ENCODE measurements at regions not wholly inside any gene's neighbourhood (a gene's known extent, or its start where the extent isn't known, plus 50 kb on each side); places are given as distances from the start of the nearest gene placed in this dataset.

GRCh38 chr13:30045916-30046704, 195.7 kb upstream of the UBL3 start:
- in situ Hi-C loops (cut with HindIII; ENCODE audit: low pct_ligation_motif_present, low sequenced_read_pairs) = no loop called here
- no peaks in the 10 kb centered on the region for H3K27me3 ChIP-seq (replicated peaks)
- DNase-seq = peak; percentile 85
- no peaks in the 10 kb centered on the region for H3K36me3 ChIP-seq (replicated peaks)
- no peak overlapping the region for H3K27ac ChIP-seq
- H3K4me3 ChIP-seq (ENCODE audit: low read depth, low read length) = no peak overlapping the region
- no peak for TF ChIP-seq CTCF (IDR thresholded peaks at IDR 0.05; ENCODE audit: low read depth, low read length, missing control alignments)

GRCh38 chr13:30044932-30045331, 194.5 kb upstream of the UBL3 start:
- H3K4me3 ChIP-seq (ENCODE audit: low read depth, low read length) = no peak overlapping the region
- H3K27ac ChIP-seq = no peak overlapping the region
- in situ Hi-C loops (cut with HindIII; ENCODE audit: low pct_ligation_motif_present, low sequenced_read_pairs) = no loop called here
- no peaks in the 10 kb centered on the region for H3K27me3 ChIP-seq (replicated peaks)
- no peaks in the 10 kb centered on the region for H3K36me3 ChIP-seq (replicated peaks)
- no peak for TF ChIP-seq CTCF (IDR thresholded peaks at IDR 0.05; ENCODE audit: low read depth, low read length, missing control alignments)
- no peak for DNase-seq

GRCh38 chr13:30043631-30043925, 193.2 kb upstream of the UBL3 start:
- Histone ChIP-seq H3K4me3 (ENCODE audit: low read depth, low read length) (no peak overlapping the region), H3K27ac (no peak overlapping the region), H3K36me3 (replicated peaks) (no peaks in the 10 kb centered on the region), H3K27me3 (replicated peaks) (peaks cover 3% of the 10 kb centered on the region)
- in situ Hi-C loops (cut with HindIII; ENCODE audit: low pct_ligation_motif_present, low sequenced_read_pairs) = no loop called here
- DNase-seq = no peak
- TF ChIP-seq CTCF (IDR thresholded peaks at IDR 0.05; ENCODE audit: low read depth, low read length, missing control alignments) = no peak

- Histone ChIP-seq H3K27ac (no peak overlapping the region), H3K4me3 (ENCODE audit: low read depth, low read length) (no peak overlapping the region), H3K27me3 (replicated peaks) (peaks cover 7% of the 10 kb centered on the region), H3K36me3 (replicated peaks) (no peaks in the 10 kb centered on the region)
- no peak for TF ChIP-seq CTCF (IDR thresholded peaks at IDR 0.05; ENCODE audit: low read depth, low read length, missing control alignments)
- no peak for DNase-seq
- in situ Hi-C loops (cut with HindIII; ENCODE audit: low pct_ligation_motif_present, low sequenced_read_pairs) = no loop called here
Measured at GRCh38 chr13:30042891-30043630, 192.6 kb upstream of the UBL3 start.

- Histone ChIP-seq H3K27ac (no peak overlapping the region), H3K4me3 (ENCODE audit: low read depth, low read length) (no peak overlapping the region), H3K36me3 (replicated peaks) (no peaks in the 10 kb centered on the region), H3K27me3 (replicated peaks) (peaks cover 7% of the 10 kb centered on the region)
- in situ Hi-C loops (cut with HindIII; ENCODE audit: low pct_ligation_motif_present, low sequenced_read_pairs) = no loop called here
- no peak for TF ChIP-seq CTCF (IDR thresholded peaks at IDR 0.05; ENCODE audit: low read depth, low read length, missing control alignments)
- no peak for DNase-seq
Measured at GRCh38 chr13:30042272-30042671, 191.9 kb upstream of the UBL3 start.
